IMR-90 (cell line): ENCODE measurements at regions not wholly inside any gene's neighbourhood (a gene's known extent, or its start where the extent isn't known, plus 50 kb on each side); places are given as distances from the start of the nearest gene placed in this dataset.

Experiments
- ATAC-seq: fragments of 200-7000 bp; cut with Tn5 transposase; 2 replicates; pipeline ENCODE4 v1.9.1; 2020; ENCODE audit warnings: low read depth, mild to moderate bottlenecking, moderate library complexity
- BruUV-seq: library from RNA; stranded (reverse); fragments of 400-500 nt; replicated peaks from 2 replicates; lab custom pipeline; 2021; lab: Mats Ljungman, UMichigan
- CTCF ChIA-PET: fragments of 300-600 bp; formaldehyde crosslinking; extraction: SDS; loops from one replicate; lab custom pipeline; 2021; ENCODE audit warnings: antibody characterized with exemption; lab: Yijun Ruan, JAX
- POLR2A ChIA-PET: fragments of 300-600 bp; sonication (Branson Sonifier 250); formaldehyde crosslinking; loops from one replicate; lab custom pipeline; 2022; ENCODE audit warnings: antibody characterized with exemption; ENCODE audit not compliant: unreplicated experiment; lab: Charles Lee
- DNase-seq: peaks from one replicate; pipeline ENCODE4 v3.0.0; 2013
- H2AFZ ChIP-seq: replicated peaks from 2 replicates; pipeline ENCODE3; 2013; ENCODE audit warnings: low read length, mild to moderate bottlenecking; ENCODE audit not compliant: poor library complexity
- H2AK5ac ChIP-seq: 2 replicates; pipeline ENCODE4 v1.6.1; 2013; ENCODE audit warnings: low read depth, low read length, inconsistent platforms
- H2AK9ac ChIP-seq: replicated peaks from 2 replicates; pipeline ENCODE3; 2013; ENCODE audit warnings: mild to moderate bottlenecking, low read depth, low read length, moderate library complexity; ENCODE audit not compliant: poor library complexity
- H2BK120ac ChIP-seq: 2 replicates; pipeline ENCODE4 v1.6.1; 2013; ENCODE audit warnings: low read depth, low read length, inconsistent platforms
- H2BK15ac ChIP-seq: 3 replicates; pipeline ENCODE4 v1.6.1; 2013; ENCODE audit warnings: low read depth, low read length, inconsistent platforms
- H2BK20ac ChIP-seq: 2 replicates; pipeline ENCODE4 v1.6.1; 2013; ENCODE audit warnings: low read depth, mild to moderate bottlenecking, inconsistent platforms, low read length, moderate library complexity
- H2BK5ac ChIP-seq: 2 replicates; pipeline ENCODE4 v1.6.1; 2013; ENCODE audit warnings: mild to moderate bottlenecking, low read depth, low read length, inconsistent platforms; ENCODE audit not compliant: poor library complexity, severe bottlenecking
- H3K14ac ChIP-seq: replicated peaks from 2 replicates; pipeline ENCODE4 v1.6.1; 2013; ENCODE audit warnings: low read depth, low read length, inconsistent platforms
- H3K18ac ChIP-seq: 2 replicates; pipeline ENCODE4 v1.6.1; 2013; ENCODE audit warnings: low read depth, low read length, control low read depth
- H3K23ac ChIP-seq: 2 replicates; pipeline ENCODE4 v1.6.1; 2013; ENCODE audit warnings: low read depth, low read length, inconsistent platforms
- H3K27ac ChIP-seq: 2 replicates; pipeline ENCODE4 v1.5.1; 2013; ENCODE audit warnings: mild to moderate bottlenecking, control low read depth, low read length; ENCODE audit not compliant: insufficient read depth
- H3K27me3 ChIP-seq: 2 replicates; pipeline ENCODE4 v1.6.1; 2013; ENCODE audit warnings: low read length; ENCODE audit not compliant: control insufficient read depth, insufficient read depth
- H3K36me3 ChIP-seq: 2 replicates; pipeline ENCODE4 v1.6.1; 2013; ENCODE audit warnings: low read length, mixed read lengths; ENCODE audit not compliant: control insufficient read depth, insufficient read depth
- H3K4ac ChIP-seq: 2 replicates; pipeline ENCODE4 v1.6.1; 2013; ENCODE audit warnings: low read depth, low read length, inconsistent platforms
- H3K4me1 ChIP-seq: 2 replicates; pipeline ENCODE4 v1.6.1; 2013; ENCODE audit warnings: low read length, mixed read lengths; ENCODE audit not compliant: control insufficient read depth, insufficient read depth
- H3K4me2 ChIP-seq: 2 replicates; pipeline ENCODE4 v1.6.1; 2013; ENCODE audit warnings: low read depth, mild to moderate bottlenecking, control low read depth, low read length, moderate library complexity
- H3K4me3 ChIP-seq: 2 replicates; pipeline ENCODE4 v1.5.1; 2013; ENCODE audit warnings: low read depth, mild to moderate bottlenecking, control low read depth, low read length, moderate library complexity; ENCODE audit not compliant: insufficient read depth
- H3K56ac ChIP-seq: 2 replicates; pipeline ENCODE4 v1.6.1; 2013; ENCODE audit warnings: low read length, inconsistent platforms; ENCODE audit not compliant: insufficient read depth; ENCODE audit errors: extremely low read depth
- H3K79me1 ChIP-seq, 2 experiments: 2 replicates each; pipeline ENCODE4 v1.6.1; 2013; ENCODE audit warnings: low read length in 2 of 2, inconsistent platforms in 1 of 2, low read depth in 1 of 2
- H3K9ac ChIP-seq: 2 replicates; pipeline ENCODE4 v1.6.1; 2013; ENCODE audit warnings: low read depth, low read length, control low read depth
- H3K9me1 ChIP-seq: 2 replicates; pipeline ENCODE4 v1.6.1; 2013; ENCODE audit warnings: low read length, inconsistent platforms; ENCODE audit not compliant: insufficient read depth
- H3K9me3 ChIP-seq: 2 replicates; pipeline ENCODE4 v1.6.1; 2013; ENCODE audit warnings: low read length; ENCODE audit not compliant: control insufficient read depth, insufficient read depth
- H4K20me1 ChIP-seq: 2 replicates; pipeline ENCODE4 v1.6.1; 2013; ENCODE audit warnings: low read length, inconsistent platforms; ENCODE audit not compliant: insufficient read depth
- H4K5ac ChIP-seq: 2 replicates; pipeline ENCODE4 v1.6.1; 2013; ENCODE audit warnings: mild to moderate bottlenecking, low read depth, low read length, control low read depth
- H4K8ac ChIP-seq, 2 experiments: 2 replicates each; pipeline ENCODE4 v1.6.1; 2013; ENCODE audit warnings: low read depth in 2 of 2, low read length in 2 of 2, control low read depth in 1 of 2, inconsistent platforms in 1 of 2
- H4K91ac ChIP-seq: 2 replicates; pipeline ENCODE4 v1.6.1; 2013; ENCODE audit warnings: low read depth, low read length, inconsistent platforms; ENCODE audit not compliant: insufficient read depth
- CEBPB ChIP-seq: IDR thresholded peaks from 2 replicates; pipeline ENCODE4 v1.6.1; 2012; ENCODE audit warnings: low read depth, low read length, improper control_type of control experiment
- FOS ChIP-seq: fragments of 150-350 bp; IDR thresholded peaks from 2 replicates; pipeline ENCODE4 v1.6.1; 2016; ENCODE audit warnings: low read depth, low read length
- MXI1 ChIP-seq: IDR thresholded peaks from 2 replicates; pipeline ENCODE4 v1.6.1; 2012; ENCODE audit warnings: low read depth, mild to moderate bottlenecking, low read length, moderate library complexity, borderline replicate concordance
- NFE2L2 ChIP-seq: fragments of 150-350 bp; IDR thresholded peaks from 2 replicates; pipeline ENCODE4 v1.6.1; 2016; ENCODE audit warnings: low read depth, mild to moderate bottlenecking, low read length
- SMC3 ChIP-seq: fragments of 150-350 bp; IDR thresholded peaks from 2 replicates; pipeline ENCODE4 v1.6.1; 2016; ENCODE audit warnings: low read depth, mild to moderate bottlenecking, antibody characterized with exemption, low read length, moderate library complexity
- WGBS, 2 experiments: methylation state at CpG; one replicate each; pipeline versions ENCODE4 v1.1.5 to v1.1.7; 2013; ENCODE audit warnings: missing lambda C conversion rate in 2 of 2; ENCODE audit not compliant: insufficient read length in 1 of 2; ENCODE audit errors: extremely low coverage in 2 of 2; 5-methylcytosine and 5-hydroxymethylcytosine counted together
- dilution Hi-C: fragments of 300-500 bp; cut with HindIII; formaldehyde crosslinking; loops from one replicate; pipeline ENCODE4 v1.14.3; 2018; ENCODE audit warnings: low sequenced_read_pairs; ENCODE audit not compliant: unreplicated experiment
- in situ Hi-C: fragments of 300-500 bp; cut with MboI; formaldehyde crosslinking; loops from 3 replicates; pipeline ENCODE4 v1.14.3; 2019; ENCODE audit warnings: low sequenced_read_pairs, inconsistent platforms, mixed read lengths
- intact Hi-C: fragments of 100-400 bp; cut with micrococcal nuclease; formaldehyde crosslinking; loops from 2 replicates; pipeline ENCODE4 v1.10.0; 2022
- TF ChIP-seq, protein P1 (sequence below): conservative IDR thresholded peaks from 2 replicates; pipeline ENCODE4 v1.5.1; 2012; ENCODE audit warnings: mild to moderate bottlenecking, low read depth, low read length, improper control_type of control experiment

DNA sequence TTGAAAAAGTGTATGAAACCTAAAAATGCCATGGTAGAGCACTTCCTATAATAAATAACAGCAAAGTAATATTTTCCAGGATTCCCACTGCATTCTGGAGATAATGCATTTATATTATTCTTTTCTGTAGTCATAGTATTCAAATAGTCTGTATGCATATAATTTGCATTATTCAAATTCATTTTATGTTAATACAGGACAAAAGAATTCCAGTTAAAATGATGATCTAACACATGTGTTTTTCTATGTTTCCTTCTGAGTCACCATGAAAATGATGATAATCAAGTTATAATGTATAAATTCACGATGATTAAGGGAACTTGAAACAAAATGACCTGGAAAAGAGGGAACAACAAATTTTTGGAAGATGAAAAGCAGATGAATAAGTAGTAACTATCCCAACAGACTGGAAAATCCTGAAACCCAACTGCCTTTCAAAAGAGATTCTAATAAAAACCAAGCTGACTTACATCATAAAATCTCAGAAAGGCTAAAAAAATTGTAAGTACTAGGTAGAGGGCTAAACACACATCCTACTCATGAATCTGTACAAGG, 358.6 kb upstream of the PAPPA start:
- no peak overlapping the region for H2BK5ac ChIP-seq
- no peak overlapping the region for H3K56ac ChIP-seq
- H3K4me2 ChIP-seq = no peak overlapping the region
- in situ Hi-C loops (no loop called here), dilution Hi-C loops (no loop called here), intact Hi-C loops (no loop called here)
- H2AFZ ChIP-seq = no peak overlapping the region
- H3K4me3 ChIP-seq = no peak overlapping the region
- no TSS peak for BruUV-seq
- no peak overlapping the region for H2BK20ac ChIP-seq
- H2BK120ac ChIP-seq = no peak overlapping the region
- no peak overlapping the region for H3K14ac ChIP-seq
- no peaks in the 10 kb centered on the region for H3K4me1 ChIP-seq
- no CpG with 5 or more reads among the region's 1 CpG for WGBS, 2 experiments
- POLR2A ChIA-PET = no interaction called here
- DNase-seq = no peak
- no peaks in the 10 kb centered on the region for H3K79me1 ChIP-seq
- H4K20me1 ChIP-seq = no peaks in the 10 kb centered on the region
- H3K9me1 ChIP-seq = no peaks in the 10 kb centered on the region
- H4K8ac ChIP-seq = no peak overlapping the region
- CTCF ChIA-PET = no interaction called here
- no peak overlapping the region for H4K5ac ChIP-seq
- H3K4ac ChIP-seq = no peak overlapping the region
- no peaks in the 10 kb centered on the region for H3K36me3 ChIP-seq
- ATAC-seq = no peak
- no peak overlapping the region for H2BK15ac ChIP-seq
- no peak overlapping the region for H2AK9ac ChIP-seq
- no peak overlapping the region for H3K27ac ChIP-seq
- TF ChIP-seq FOS (no peak), SMC3 (no peak), NFE2L2 (no peak), CEBPB (no peak), MXI1 (no peak)
- TF ChIP-seq, protein P1, sequence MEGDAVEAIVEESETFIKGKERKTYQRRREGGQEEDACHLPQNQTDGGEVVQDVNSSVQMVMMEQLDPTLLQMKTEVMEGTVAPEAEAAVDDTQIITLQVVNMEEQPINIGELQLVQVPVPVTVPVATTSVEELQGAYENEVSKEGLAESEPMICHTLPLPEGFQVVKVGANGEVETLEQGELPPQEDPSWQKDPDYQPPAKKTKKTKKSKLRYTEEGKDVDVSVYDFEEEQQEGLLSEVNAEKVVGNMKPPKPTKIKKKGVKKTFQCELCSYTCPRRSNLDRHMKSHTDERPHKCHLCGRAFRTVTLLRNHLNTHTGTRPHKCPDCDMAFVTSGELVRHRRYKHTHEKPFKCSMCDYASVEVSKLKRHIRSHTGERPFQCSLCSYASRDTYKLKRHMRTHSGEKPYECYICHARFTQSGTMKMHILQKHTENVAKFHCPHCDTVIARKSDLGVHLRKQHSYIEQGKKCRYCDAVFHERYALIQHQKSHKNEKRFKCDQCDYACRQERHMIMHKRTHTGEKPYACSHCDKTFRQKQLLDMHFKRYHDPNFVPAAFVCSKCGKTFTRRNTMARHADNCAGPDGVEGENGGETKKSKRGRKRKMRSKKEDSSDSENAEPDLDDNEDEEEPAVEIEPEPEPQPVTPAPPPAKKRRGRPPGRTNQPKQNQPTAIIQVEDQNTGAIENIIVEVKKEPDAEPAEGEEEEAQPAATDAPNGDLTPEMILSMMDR = no peak
- no peaks in the 10 kb centered on the region; the same call in 1 of the 2 replicates for H3K27me3 ChIP-seq
- H2AK5ac ChIP-seq = no peak overlapping the region
- no peaks in the 10 kb centered on the region for H3K9me3 ChIP-seq
- H3K9ac ChIP-seq = no peak overlapping the region
- H3K18ac ChIP-seq = no peak overlapping the region
- no peak overlapping the region for H3K23ac ChIP-seq
- no peak overlapping the region for H4K91ac ChIP-seq
